T-helper 1 cell treated with Interleukin-12 subunit alpha and Interleukin-12 subunit beta and Interleukin-4 antibody, amounts not matched to agents 30 μg/mL and 1 μg/mL, for 36 hours (primary cell): ENCODE measurements at regions not wholly inside any gene's neighbourhood (a gene's known extent, or its start where the extent isn't known, plus 50 kb on each side); places are given as distances from the start of the nearest gene placed in this dataset.
"Not testable (repeated sequence)": the region's sequence is repeated elsewhere in the genome, so short reads cannot be mapped to it uniquely, and the experiment has no call there.

Experiments
- H3K27ac Mint-ChIP-seq: one replicate; pipeline ENCODE4 v1.8.0; 2021; ENCODE audit warnings: mild to moderate bottlenecking, mixed read lengths
- H3K27me3 Mint-ChIP-seq: one replicate; pipeline ENCODE4 v1.8.0; 2021; ENCODE audit warnings: low read depth, mixed read lengths
- H3K36me3 Mint-ChIP-seq: one replicate; pipeline ENCODE4 v1.8.0; 2021; ENCODE audit warnings: low read depth, mixed read lengths
- H3K4me1 Mint-ChIP-seq: one replicate; pipeline ENCODE4 v1.8.0; 2021; ENCODE audit warnings: low read depth, mixed read lengths
- H3K4me3 Mint-ChIP-seq: one replicate; pipeline ENCODE4 v1.8.0; 2021; ENCODE audit warnings: mild to moderate bottlenecking, moderate library complexity, mixed read lengths
- H3K9me3 Mint-ChIP-seq: one replicate; pipeline ENCODE4 v1.8.0; 2021; ENCODE audit warnings: mixed read lengths

DNA sequence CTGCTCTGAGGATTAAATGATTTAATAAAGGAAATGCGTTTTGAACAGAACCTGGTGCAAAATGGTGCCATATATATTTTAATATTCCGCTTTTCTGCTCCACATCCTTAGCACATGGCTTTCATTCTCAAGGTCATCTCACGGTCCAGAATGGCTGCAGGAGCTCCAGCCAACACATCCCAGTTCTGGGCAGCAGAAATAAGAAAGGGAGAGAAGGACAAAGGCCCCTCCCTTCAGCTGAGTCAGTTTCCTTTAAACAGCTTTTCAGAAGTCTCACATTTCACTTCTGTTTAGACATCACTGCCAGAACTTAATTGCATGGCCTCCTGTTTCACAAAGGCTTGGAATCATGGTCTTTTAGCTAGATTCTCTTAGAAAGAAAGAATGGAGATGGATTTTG lies 75.2 kb upstream of the LRRN2 start:
- Mint-ChIP-seq H3K9me3 (peaks cover 7% of the 10 kb centered on the region), H3K4me1 (peaks cover 9% of the 10 kb centered on the region), H3K27ac (no peak overlapping the region), H3K4me3 (no peak overlapping the region), H3K36me3 (no peaks in the 10 kb centered on the region), H3K27me3 (peaks cover 18% of the 10 kb centered on the region)

DNA sequence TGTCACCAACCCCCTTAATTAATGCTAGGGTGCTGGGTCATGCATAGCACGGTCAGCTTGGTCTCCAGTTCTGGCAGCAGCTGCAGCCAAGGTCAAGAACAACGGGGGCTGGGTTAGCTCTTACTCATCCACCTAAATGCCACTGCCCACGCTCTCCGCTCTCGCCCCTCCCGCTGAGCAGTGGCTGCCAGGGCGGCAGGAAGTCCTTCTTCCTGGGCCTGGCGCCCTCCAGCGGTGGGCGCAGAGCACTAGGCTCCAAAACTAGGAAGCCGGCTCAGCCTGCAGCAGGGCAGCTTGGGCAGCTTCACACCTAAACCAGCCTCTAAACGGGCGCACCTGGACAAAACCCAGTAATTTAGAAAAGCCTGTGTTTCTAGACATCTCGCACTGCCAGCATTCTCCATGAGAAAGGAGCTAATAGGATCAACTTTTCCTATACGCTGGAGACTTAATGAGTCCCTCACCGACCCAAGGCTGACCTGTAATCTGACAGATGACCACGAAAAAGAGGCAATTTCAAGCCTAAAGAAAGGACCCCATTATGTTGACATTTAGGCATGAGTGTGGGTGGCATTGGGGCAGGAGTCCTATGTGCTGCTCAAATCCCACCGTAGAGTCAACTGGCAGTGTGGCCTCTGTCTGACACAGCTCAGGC lies 78.4 kb upstream of the LRRN2 start:
- H3K9me3 Mint-ChIP-seq: peaks cover 7% of the 10 kb centered on the region
- peaks cover 33% of the 10 kb centered on the region for H3K27me3 Mint-ChIP-seq
- H3K4me3 Mint-ChIP-seq: peak overlapping the region; percentile 49
- no peaks in the 10 kb centered on the region for H3K36me3 Mint-ChIP-seq
- H3K27ac Mint-ChIP-seq: peak overlapping the region; percentile 10
- peaks cover 9% of the 10 kb centered on the region for H3K4me1 Mint-ChIP-seq

DNA sequence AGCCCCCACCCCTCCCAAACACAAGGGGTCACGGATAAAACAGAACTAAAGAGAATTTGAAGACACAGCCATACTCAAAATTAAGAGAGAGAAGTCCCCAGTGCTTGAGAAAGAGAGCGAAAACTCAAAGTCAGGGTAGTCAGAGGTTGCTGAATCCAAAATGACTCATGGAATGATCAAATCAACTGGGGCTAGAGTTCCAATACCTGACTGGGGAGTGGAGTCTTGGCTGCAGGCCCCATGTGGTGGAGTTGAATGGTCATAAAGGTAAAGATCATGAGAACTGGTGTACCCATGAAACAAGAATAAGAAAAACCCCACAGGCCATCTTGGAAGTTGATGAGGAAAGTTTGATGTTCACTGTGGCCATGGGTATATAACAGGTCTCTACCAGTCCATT lies 84.5 kb upstream of the LRRN2 start:
- Mint-ChIP-seq H3K9me3 (no peaks in the 10 kb centered on the region), H3K27ac (no peak overlapping the region), H3K36me3 (no peaks in the 10 kb centered on the region), H3K4me3 (no peak overlapping the region), H3K4me1 (no peaks in the 10 kb centered on the region), H3K27me3 (peaks cover 53% of the 10 kb centered on the region)

DNA sequence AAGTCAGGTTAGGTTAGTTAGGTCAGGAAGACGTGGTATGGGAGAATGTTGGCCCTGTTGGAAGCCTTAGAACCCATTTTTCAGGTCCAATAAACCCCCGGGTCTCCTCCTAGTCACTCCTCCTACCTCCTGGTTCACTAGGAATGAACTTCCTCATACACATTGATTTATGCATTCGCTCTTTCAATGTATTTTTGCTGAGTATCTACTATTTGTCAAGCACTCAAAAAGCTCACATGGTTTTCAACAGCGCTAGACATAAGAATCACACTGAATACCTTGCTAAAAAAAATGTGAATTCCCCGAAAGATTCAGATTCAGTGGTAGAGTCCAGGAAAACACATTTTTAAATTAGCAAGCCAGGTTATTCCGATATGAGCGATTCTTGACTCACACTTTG lies 85.8 kb upstream of the LRRN2 start:
- Mint-ChIP-seq H3K27ac (no peak overlapping the region), H3K4me3 (no peak overlapping the region), H3K36me3 (no peaks in the 10 kb centered on the region), H3K9me3 (no peaks in the 10 kb centered on the region), H3K27me3 (peaks cover 39% of the 10 kb centered on the region), H3K4me1 (no peaks in the 10 kb centered on the region)

- Mint-ChIP-seq H3K27me3 (peaks cover 30% of the 10 kb centered on the region), H3K36me3 (no peaks in the 10 kb centered on the region), H3K4me3 (no peak overlapping the region), H3K27ac (no peak overlapping the region), H3K9me3 (no peaks in the 10 kb centered on the region), H3K4me1 (no peaks in the 10 kb centered on the region)
These were observed 87.7 kb upstream of the LRRN2 start for GRCh38 chr1:204773246-204773645.

DNA sequence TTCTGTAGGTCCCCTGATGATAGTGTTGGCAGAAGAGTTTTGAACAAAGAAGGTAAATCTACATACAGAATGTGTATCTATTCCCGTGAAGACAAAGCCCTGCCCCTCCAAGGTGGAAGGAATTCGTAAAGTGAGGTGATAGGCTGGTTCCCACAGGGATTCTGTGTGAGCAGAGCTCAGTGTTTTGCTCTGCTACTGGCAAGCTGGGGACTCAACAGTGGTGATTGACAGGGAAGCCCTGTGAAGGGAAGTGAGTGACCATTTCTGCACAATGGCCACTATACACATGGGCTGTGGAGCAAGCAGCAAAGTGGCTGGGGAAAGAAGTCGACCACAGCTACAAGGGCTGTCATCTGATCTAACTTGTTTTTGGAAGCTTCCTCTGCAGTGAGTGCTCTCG lies 90.0 kb upstream of the LRRN2 start:
- Mint-ChIP-seq H3K27me3 (peaks cover 24% of the 10 kb centered on the region), H3K9me3 (no peaks in the 10 kb centered on the region), H3K36me3 (no peaks in the 10 kb centered on the region), H3K4me1 (no peaks in the 10 kb centered on the region), H3K4me3 (no peak overlapping the region), H3K27ac (no peak overlapping the region)

- Mint-ChIP-seq H3K27me3 (peaks cover 28% of the 10 kb centered on the region), H3K4me1 (no peaks in the 10 kb centered on the region), H3K27ac (no peak overlapping the region), H3K9me3 (no peaks in the 10 kb centered on the region), H3K36me3 (no peaks in the 10 kb centered on the region), H3K4me3 (no peak overlapping the region)
These were observed 92.1 kb upstream of the LRRN2 start for GRCh38 chr1:204777591-204777990.

DNA sequence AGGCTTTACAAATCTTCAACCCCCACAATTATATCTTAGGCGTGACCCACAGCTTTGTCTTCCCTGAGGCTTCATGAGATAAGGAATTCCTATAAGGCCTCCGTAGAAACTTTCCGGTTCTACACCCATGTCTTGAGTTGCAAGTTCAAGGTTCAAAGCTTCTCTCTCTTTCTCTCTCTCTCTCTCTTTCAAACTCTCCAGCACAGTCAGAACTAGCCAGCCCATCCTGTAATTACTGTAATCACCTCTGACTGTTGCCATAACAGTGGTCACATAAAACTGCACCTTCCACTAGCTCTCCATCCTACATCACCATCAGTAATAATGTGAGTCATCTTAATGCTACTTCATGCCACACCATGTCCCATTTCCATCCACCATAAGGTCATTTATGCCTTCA lies 90.0 kb upstream of the NFASC start:
- Mint-ChIP-seq H3K27ac (no peak overlapping the region), H3K9me3 (no peaks in the 10 kb centered on the region), H3K27me3 (peaks cover 28% of the 10 kb centered on the region), H3K4me1 (no peaks in the 10 kb centered on the region), H3K4me3 (no peak overlapping the region), H3K36me3 (no peaks in the 10 kb centered on the region)

DNA sequence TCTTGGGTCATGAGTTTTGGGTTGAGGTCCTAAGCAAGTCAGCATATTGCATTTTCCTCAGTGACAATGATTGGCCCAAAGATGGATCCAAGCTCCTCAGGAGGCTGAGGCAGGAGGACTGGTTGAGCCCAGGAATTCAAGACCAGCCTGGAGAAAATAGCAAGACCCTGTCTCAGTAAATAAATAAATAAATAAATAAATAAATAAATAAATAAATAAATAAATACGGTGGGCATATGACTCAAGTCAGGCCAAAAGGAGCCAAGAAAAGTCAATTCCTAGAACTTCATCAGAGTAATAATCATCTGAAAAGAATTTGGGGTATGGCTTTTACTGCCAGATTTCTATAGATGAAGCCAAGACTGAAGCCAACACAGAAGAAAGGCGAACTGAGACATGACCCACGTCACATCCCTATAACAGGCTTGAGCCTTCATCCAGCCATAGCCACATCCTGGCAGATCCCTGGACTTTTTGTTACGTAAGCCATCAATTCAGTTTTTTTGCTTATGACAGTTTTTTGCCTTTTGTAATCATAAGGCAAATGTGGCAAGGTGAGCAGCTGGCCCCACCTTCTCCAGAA lies 88.5 kb upstream of the NFASC start:
- Mint-ChIP-seq H3K27me3 (peaks cover 36% of the 10 kb centered on the region), H3K4me1 (no peaks in the 10 kb centered on the region), H3K4me3 (no peak overlapping the region), H3K36me3 (no peaks in the 10 kb centered on the region), H3K9me3 (no peaks in the 10 kb centered on the region), H3K27ac (no peak overlapping the region)

- not testable (repeated sequence) for H3K4me3 Mint-ChIP-seq, H3K27ac Mint-ChIP-seq, H3K36me3 Mint-ChIP-seq, H3K4me1 Mint-ChIP-seq, H3K9me3 Mint-ChIP-seq
- peaks cover 47% of the 10 kb centered on the region for H3K27me3 Mint-ChIP-seq
These were observed 85.6 kb upstream of the NFASC start for GRCh38 chr1:204785023-204785422.

DNA sequence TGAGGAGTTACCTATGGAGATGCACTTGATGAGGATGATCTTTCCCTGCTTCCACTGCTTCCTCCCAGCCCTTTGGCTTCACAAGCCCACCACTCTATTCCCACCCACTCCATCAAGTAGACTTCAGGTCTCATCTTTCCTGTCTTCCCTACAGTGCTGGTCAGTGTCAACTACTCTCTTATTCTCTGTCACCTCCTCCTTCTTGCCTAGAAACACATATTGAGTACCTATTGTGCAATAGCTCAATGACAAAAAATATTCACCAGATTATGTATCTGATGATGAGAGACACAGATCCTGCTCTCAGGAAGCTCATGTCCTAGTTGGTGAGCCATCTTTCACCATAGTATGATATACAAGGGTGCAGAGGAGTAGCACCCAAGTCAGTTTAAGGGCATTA lies 82.2 kb upstream of the NFASC start:
- H3K9me3 Mint-ChIP-seq: no peaks in the 10 kb centered on the region
- peaks cover 1% of the 10 kb centered on the region for H3K4me1 Mint-ChIP-seq
- H3K4me3 Mint-ChIP-seq: no peak overlapping the region
- H3K36me3 Mint-ChIP-seq: no peaks in the 10 kb centered on the region
- H3K27me3 Mint-ChIP-seq: peaks cover 48% of the 10 kb centered on the region
- no peak overlapping the region for H3K27ac Mint-ChIP-seq

GRCh38 chr1:204791453-204792353 lies 79.0 kb upstream of the NFASC start:
- H3K36me3 Mint-ChIP-seq: no peaks in the 10 kb centered on the region

GRCh38 chr1:204792354-204792692 lies 78.3 kb upstream of the NFASC start:
- no peaks in the 10 kb centered on the region for H3K36me3 Mint-ChIP-seq
- H3K27ac Mint-ChIP-seq: no peak overlapping the region
- H3K27me3 Mint-ChIP-seq: peaks cover 31% of the 10 kb centered on the region
- peaks cover 1% of the 10 kb centered on the region for H3K4me1 Mint-ChIP-seq
- no peak overlapping the region for H3K4me3 Mint-ChIP-seq
- no peaks in the 10 kb centered on the region for H3K9me3 Mint-ChIP-seq

More at GRCh38 chr1:204791453-204792353, 79.0 kb upstream of the NFASC start:
- no peaks in the 10 kb centered on the region for H3K9me3 Mint-ChIP-seq
- no peak overlapping the region for H3K4me3 Mint-ChIP-seq
- H3K27me3 Mint-ChIP-seq: peaks cover 31% of the 10 kb centered on the region
- peaks cover 1% of the 10 kb centered on the region for H3K4me1 Mint-ChIP-seq
- no peak overlapping the region for H3K27ac Mint-ChIP-seq

DNA sequence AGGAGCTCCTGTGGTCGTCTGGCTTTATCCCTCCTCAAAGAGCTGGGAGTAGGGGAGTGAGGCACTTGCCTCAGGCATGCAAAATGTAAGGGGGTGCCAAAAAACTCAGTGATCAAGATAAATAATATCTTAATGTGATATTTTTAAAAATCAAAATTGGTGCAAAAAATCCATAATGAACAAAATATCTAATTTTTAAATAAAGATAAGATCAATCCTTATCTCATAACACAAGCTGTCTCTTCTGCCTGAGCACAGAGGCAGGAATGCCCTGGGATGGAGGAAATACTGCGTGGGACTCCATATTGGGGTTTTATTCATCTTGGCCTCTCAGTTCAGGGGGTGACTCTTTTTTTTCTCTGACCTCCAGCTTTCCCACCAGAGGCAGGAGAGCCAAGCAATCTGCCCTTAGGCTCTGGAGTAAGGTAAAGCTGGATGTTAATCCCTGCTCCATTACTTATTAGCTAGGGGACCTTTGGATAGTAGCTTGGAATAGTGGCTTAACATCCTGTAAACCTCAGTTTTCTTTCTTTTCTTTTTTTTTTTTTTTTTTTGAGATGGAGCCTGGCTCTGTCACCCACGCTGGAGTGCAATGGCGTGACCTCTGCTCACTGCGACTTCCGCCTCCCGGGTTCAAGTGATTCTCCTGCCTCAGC lies 77.3 kb upstream of the NFASC start:
- Mint-ChIP-seq H3K9me3 (no peaks in the 10 kb centered on the region), H3K4me1 (peaks cover 1% of the 10 kb centered on the region), H3K27me3 (peaks cover 25% of the 10 kb centered on the region), H3K36me3 (no peaks in the 10 kb centered on the region), H3K4me3 (no peak overlapping the region), H3K27ac (no peak overlapping the region)

GRCh38 chr1:204796886-204797285 lies 73.8 kb upstream of the NFASC start:
- H3K27ac Mint-ChIP-seq, H3K36me3 Mint-ChIP-seq, H3K9me3 Mint-ChIP-seq, H3K27me3 Mint-ChIP-seq, H3K4me1 Mint-ChIP-seq, H3K4me3 Mint-ChIP-seq: not testable (repeated sequence)
